PC-3 (cell line): ENCODE measurements at regions not wholly inside any gene's neighbourhood (a gene's known extent, or its start where the extent isn't known, plus 50 kb on each side); places are given as distances from the start of the nearest gene placed in this dataset.

Source experiments
- CTCF ChIP-seq: fragments of 300-600 bp; sonication (generic); conservative IDR thresholded peaks from 2 replicates; pipeline ENCODE4 v1.5.1; 2017; ENCODE audit warnings: antibody characterized with exemption, low read depth, mild to moderate bottlenecking, low read length
- EZH2 ChIP-seq: fragments of 300-600 bp; sonication (generic); IDR thresholded peaks from one replicate; pipeline ENCODE4 v1.6.1; 2017; ENCODE audit warnings: antibody characterized with exemption, mild to moderate bottlenecking, low read length; ENCODE audit not compliant: unreplicated experiment
- EZH2phosphoT487 ChIP-seq: fragments of 300-600 bp; sonication (generic); IDR thresholded peaks from 2 replicates; pipeline ENCODE4 v1.6.1; 2018; ENCODE audit warnings: mild to moderate bottlenecking, antibody characterized with exemption, low read length, borderline replicate concordance

GRCh38 chr17:6314311-6314710, 120.6 kb downstream of the AIPL1 start:
- no peak for TF ChIP-seq CTCF
- no peak for TF ChIP-seq EZH2phosphoT487
- TF ChIP-seq EZH2: no peak
